Glomerular endothelial cell (primary cell): ENCODE measurements at regions not wholly inside any gene's neighbourhood (a gene's known extent, or its start where the extent isn't known, plus 50 kb on each side); places are given as distances from the start of the nearest gene placed in this dataset.
A peak's percentile ranks its signal among the peaks of the same experiment; 100 is the strongest.

Experiments
- DNase-seq: peaks from one replicate; pipeline ENCODE4 v3.0.0-alpha.2; 2011; ENCODE audit warnings: low read depth, low spot score; ENCODE audit errors: extremely low read depth

DNA sequence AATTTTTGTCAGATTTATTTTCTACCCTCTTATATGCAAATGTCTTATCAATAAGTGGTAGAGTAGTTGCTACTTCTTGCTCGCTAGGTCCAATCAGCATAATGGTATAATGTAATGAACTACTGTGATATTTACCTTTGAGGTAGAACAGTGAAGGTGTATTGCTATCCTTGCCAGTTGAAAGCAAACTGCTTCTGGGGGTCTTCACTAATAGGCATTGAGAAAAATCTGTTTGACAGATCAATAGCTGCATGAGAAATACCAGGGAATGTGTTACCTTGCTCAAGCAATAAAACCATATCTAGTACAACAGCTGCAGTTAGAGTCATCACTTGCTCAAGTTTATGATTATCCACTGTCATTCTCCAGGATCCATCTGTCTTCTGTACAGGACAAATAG, 50.1 kb upstream of the EFEMP1 start:
- DNase-seq = no peak

DNA sequence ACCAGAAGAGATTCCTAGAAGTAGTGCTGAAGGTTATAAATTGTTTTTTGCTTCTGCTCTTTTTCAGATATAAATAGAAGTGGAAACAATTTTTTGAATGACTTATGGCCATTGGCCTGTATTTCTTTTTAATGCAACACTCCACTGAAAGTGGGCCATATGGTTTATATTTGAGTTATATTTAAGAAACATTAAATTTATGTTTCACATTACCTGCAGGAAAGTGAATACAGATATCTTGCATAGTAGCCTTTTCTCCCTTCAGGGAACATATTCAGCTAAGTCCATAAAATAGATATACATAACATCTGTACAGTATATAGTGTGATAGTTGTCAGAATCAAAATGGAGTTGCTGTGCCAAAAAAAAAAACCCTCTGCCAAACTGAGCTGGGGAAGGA, 53.1 kb upstream of the EFEMP1 start:
- no peak for DNase-seq

- DNase-seq = no peak
These were observed 61.8 kb upstream of the EFEMP1 start for GRCh38 chr2:55985406-55985805.

DNA sequence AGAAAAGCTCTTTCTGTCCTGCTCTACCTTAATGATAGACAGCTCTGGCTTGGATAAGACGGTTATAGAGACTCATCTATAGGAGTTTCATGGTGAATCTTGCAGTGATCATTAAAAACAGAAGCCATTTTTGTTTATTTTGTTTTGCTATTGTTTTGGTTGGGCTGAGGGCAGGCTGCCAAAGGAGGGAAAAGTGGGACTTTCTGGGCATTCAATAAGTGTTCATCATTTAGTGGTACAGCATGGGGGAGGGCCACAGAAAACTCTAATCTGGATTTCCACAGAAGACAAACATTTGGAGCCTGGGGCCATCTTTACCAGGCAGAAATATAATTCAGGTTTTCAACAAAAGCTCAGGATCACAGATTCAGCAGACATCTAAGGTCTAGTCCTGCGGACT, 62.4 kb upstream of the EFEMP1 start:
- no peak for DNase-seq

GRCh38 chr2:55986700-55987440, 63.3 kb upstream of the EFEMP1 start:
- no peak for DNase-seq

DNA sequence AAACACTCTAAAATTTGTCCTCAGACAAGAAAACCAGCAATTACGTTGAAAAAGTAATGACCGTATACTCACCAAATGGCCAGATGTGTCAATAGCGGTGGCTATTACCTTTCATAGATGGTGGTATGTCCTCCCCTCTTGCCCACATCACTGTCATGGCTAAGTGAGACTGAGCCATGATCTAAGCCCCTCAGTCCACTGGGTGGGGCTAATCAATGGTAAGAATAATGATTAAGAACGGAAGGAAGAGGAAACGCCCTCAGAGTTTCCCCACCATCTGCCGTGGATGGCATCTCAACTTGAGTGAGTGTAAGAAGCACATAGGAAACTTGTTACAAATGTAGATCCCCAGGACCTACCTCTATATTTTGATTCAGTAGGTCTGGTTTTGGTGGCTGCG, 65.8 kb upstream of the EFEMP1 start:
- no peak for DNase-seq

- peak; percentile 100 for DNase-seq
These were observed 68.9 kb upstream of the EFEMP1 start for GRCh38 chr2:55992455-55992854.

- no peak for DNase-seq
These were observed 70.1 kb upstream of the EFEMP1 start for GRCh38 chr2:55993685-55994084.

DNA sequence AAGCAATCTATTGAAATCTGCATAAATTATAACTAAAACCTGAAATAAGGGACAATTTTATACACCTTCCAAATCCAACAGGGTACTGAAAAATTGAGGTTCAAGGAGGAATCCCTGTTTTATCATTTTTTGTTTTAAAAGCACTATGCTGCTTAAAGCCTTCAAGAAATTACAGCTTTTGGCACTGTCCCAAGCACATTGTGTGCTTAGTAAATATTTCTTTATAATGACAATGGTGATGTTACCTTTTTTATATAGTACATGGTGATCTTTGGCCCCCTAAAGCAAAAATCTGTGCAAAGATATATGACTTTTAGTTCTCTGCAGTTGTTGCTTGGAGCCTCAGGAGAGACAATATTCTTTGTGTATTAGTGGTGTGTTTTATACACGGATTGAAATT, 71.6 kb upstream of the EFEMP1 start:
- DNase-seq = no peak

DNA sequence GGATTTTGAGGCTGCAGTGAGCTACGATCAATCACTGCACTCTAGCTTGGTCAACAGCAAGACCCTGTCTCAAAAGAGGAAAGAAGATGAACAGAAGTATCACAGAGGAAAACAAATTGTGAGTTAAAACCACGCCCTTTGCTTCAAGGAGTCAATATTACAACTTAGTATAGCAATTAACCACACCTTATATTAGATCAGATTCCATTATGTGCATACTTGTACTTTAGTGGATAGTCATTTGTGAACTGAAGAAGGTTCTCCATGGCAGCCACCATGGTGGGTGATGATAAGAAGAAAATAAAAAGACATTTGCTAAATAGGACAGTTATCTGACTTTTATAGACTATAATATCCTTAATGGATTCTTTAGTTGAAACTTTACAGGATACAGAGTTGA, 72.3 kb upstream of the EFEMP1 start:
- DNase-seq = no peak

DNA sequence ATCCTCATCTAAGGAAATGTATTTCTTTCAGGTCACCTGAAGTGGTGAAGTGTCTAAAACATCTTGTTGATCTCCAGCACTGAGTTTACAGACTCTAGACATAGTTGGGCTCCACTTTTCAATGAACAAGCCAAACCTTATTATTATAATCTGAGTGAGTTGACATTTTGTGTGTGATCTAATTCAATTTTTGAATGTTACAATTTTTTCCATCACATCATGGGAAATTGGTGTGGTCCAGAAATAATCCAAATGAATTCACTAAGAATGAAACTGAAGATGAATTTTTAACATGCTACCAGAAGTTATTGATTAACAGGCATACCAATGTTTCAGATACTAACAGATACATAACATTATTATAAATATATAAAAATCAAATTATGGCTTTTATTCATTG, 75.6 kb upstream of the EFEMP1 start:
- DNase-seq = no peak

- DNase-seq = no peak
These were observed 76.2 kb upstream of the EFEMP1 start for GRCh38 chr2:55999790-56000189.

DNA sequence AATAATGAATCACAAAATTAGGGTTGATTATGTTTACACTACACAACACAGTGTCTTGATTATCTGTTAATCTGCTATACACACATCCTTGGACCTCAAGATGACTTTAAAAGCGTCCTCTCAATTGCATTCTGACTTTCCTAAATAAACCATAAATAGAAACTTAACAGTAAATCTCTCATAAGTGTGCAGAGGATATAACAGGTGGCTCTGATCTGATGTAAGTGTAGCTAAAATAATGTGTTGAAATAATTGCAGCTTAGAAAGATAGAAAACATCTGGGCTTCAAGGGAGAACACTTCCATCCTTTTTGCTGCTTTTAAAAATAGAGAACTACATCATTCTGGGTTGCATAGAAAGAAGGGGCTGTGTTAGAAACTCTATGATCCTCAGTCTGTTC, 78.4 kb upstream of the EFEMP1 start:
- no peak for DNase-seq

DNA sequence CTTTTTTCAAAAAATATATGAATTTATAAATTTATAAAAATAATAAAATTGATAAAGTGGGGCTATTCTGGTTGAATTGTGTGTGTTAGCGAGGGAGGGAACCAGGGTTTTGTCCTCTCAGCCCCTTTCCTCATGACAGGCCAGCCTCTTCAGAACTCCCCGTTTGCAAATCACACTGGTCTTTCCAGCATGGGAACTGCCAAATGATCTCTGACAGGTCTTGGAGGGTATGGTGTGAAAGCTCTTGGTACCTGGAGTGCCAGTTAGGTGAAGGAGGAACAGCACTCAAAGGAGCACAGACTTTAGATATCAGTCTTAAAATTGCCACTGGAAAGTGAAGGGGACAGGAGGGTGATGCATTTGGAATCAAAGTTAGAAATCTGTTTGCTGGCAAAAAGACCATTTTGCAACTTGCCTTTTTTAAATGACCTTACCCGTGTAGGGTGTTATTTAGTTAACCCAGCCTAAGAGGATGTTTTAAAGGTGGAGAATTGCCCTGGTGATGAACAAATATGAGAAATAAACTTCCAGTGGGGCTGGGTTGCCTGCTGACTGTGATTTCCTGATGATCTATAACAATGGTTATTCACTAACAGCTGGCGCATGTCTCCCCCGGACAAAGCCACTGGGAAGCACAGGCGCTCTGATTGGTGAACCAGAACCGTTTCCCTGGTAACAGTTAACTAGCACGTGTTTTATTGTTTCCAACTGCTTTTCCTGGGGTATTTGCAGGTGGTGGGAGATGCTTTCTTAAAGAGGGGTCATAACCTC, 85.3 kb upstream of the EFEMP1 start:
- peak; percentile 95 for DNase-seq

- no peak for DNase-seq
These were observed 86.3 kb upstream of the EFEMP1 start for GRCh38 chr2:56009758-56010458.

DNA sequence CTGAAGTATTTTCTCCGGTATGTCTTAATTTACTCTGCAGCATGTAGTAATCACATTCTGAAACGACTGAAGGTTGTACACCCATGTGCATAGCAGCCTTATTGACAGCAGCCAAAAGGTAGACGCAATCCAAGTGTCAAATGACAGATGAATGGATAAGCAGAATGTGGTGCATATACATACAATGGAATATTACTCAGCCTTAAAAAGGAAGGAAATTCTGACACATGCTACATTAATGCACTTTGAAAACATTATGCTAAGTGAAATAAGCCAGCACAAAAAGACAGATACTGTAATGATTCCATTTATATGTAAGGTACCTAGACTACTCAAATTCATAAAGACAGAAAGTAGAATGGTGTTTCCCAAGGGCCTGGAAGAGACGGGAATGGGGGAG, 88.0 kb upstream of the EFEMP1 start:
- no peak for DNase-seq

DNA sequence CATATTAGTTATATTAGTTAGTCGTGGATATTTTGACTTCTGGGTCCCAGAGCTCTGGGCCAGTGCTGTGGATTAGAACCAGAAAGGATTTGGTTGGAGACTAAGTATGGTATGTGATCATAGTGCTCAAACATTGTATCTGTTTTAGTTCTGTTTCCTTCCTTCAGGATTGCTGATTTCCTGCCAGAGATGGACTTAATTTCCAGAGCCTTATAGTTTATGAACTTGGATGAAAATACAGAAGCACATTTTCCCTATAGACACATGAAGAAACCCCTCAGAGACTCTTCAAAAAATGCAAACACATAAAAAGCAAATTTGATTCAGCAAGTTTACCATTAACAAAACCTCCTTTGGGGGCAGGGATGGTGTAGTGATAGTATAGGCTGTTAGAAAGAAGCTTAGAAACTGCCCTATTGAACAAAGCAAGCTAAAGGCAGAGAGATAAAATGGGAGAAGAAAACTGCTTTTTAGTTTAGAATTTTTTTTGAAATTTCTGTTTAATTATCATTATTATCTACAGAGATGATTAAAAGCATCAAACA, 88.7 kb upstream of the EFEMP1 start:
- no peak for DNase-seq

GRCh38 chr2:56013475-56013874, 89.9 kb upstream of the EFEMP1 start:
- no peak for DNase-seq

- DNase-seq = no peak
These were observed 90.6 kb upstream of the EFEMP1 start for GRCh38 chr2:56014046-56014730.

- no peak for DNase-seq
These were observed 92.1 kb upstream of the EFEMP1 start for GRCh38 chr2:56015711-56016115.

GRCh38 chr2:56017784-56018183, 94.2 kb upstream of the EFEMP1 start:
- DNase-seq = no peak
